ENCODE measurements at regions not wholly inside any gene's neighbourhood (a gene's known extent, or its start where the extent isn't known, plus 50 kb on each side); places are given as distances from the start of the nearest gene placed in this dataset.
"Not testable (repeated sequence)": the region's sequence is repeated elsewhere in the genome, so short reads cannot be mapped to it uniquely, and the experiment has no call there.

DNA sequence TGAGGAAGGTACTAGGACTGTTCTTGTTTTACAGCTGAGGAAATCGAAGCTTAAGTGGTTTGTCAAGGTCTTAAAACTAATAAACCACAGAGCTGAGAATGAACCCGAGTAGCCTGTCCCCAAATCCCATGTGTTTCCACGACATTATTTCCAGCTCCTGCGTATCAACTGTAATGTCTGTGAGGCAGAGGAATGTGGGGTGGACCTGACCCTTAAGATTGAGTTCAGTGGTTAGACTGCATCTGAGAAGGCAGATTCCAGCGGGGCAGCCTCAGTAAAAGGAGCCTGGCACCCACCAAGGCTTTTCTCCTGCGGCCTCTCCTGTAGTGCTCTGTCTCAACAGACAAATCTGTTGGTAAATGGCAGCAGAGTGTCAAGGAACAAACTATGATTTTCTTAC lies 81.9 kb upstream of the TMEM178A start:
- DNase-seq, result peak in 3 of 5 donors; percentile 44 to 76 (median 64)
- no peak overlapping the region for H3K9ac ChIP-seq (ENCODE audit: low read length in 3 of 3)

DNA sequence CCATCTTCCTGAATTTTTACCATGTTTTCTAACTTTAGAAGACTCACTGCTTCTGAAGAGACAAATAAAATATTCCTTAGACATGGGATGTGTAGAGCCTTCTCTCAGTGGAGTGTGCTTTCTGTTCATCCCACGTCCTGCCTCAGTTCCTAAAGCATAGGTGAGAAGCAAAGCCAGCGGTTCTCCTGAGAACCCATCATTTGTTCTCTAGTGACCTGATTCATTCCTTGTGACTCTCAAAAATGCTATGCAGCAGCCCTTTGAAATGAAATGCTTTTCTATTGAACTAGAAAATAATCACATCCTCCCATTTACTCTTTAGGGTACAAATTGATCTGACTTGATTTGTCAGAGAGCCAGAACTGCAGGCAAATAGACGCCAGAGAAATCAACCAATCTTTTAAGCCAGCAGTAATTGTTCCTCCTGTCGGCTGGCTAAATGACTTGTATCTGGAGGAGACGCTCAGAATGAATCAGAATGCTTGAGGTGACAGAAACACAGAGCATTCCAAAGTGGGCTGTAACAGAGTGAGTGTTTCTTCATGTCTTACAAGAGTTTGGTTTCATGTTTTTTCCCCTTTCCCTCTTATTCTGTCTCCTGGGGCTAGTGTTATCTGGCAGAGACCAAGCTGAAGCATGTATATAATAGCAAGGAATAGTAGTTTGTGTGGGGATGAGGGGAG lies 81.3 kb upstream of the TMEM178A start:
- TF ChIP-seq, protein P1, sequence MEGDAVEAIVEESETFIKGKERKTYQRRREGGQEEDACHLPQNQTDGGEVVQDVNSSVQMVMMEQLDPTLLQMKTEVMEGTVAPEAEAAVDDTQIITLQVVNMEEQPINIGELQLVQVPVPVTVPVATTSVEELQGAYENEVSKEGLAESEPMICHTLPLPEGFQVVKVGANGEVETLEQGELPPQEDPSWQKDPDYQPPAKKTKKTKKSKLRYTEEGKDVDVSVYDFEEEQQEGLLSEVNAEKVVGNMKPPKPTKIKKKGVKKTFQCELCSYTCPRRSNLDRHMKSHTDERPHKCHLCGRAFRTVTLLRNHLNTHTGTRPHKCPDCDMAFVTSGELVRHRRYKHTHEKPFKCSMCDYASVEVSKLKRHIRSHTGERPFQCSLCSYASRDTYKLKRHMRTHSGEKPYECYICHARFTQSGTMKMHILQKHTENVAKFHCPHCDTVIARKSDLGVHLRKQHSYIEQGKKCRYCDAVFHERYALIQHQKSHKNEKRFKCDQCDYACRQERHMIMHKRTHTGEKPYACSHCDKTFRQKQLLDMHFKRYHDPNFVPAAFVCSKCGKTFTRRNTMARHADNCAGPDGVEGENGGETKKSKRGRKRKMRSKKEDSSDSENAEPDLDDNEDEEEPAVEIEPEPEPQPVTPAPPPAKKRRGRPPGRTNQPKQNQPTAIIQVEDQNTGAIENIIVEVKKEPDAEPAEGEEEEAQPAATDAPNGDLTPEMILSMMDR (IDR thresholded peaks at IDR 0.05; ENCODE audit: borderline replicate concordance, extremely low read depth, insufficient read depth), result no peak
- no peaks in the 10 kb centered on the region for H3K4me1 ChIP-seq (ENCODE audit: control insufficient read depth in 2 of 3, insufficient read depth in 2 of 3, low read depth in 1 of 3, low read length in 3 of 3)

More for the DNA sequence above, 81.9 kb upstream of the TMEM178A start:
- TF ChIP-seq, protein P1 (IDR thresholded peaks at IDR 0.05; ENCODE audit: borderline replicate concordance, extremely low read depth, insufficient read depth), result no peak
- intact Hi-C loops (cut with DNase I), result no loop called here
- Histone ChIP-seq H3K9me3 (ENCODE audit: control insufficient read depth in 2 of 3, insufficient read depth in 1 of 3, low read length in 3 of 3) (no peaks in the 10 kb centered on the region), H3K4me3 (ENCODE audit: low read length in 3 of 3) (no peak overlapping the region), H3K36me3 (ENCODE audit: control insufficient read depth in 2 of 3, insufficient read depth in 3 of 3, low read length in 3 of 3) (no peaks in the 10 kb centered on the region), H3K27me3 (ENCODE audit: control insufficient read depth, insufficient read depth, low read length) (no peaks in the 10 kb centered on the region), H3K4me1 (ENCODE audit: control insufficient read depth in 2 of 3, insufficient read depth in 2 of 3, low read depth in 1 of 3, low read length in 3 of 3) (no peaks in the 10 kb centered on the region), H3K27ac (ENCODE audit: low read depth in 2 of 2, low read length in 2 of 2) (no peak overlapping the region)
- FAIRE-seq, result no peak

DNA sequence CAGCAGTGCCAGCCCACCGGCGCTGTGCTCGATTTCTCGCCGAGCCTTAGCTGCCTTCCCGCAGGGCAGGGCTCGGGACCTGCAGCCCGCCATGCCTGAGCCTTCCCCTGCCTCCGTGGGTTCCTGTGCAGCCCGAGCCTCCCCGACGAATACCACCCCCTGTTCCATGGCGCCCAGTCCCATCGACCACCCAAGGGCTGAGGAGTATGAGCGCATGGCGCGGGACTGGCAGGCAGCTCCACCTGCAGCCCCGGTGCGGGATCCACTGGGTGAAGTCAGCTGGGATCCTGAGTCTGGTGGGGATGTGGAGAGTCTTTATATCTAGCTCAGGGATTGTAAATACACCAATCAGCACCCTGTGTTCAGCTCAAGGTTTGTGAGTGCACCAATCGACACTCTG lies 80.2 kb upstream of the TMEM178A start:
- DNase-seq; H3K4me3 ChIP-seq (ENCODE audit: low read length in 3 of 3); FAIRE-seq; H3K27me3 ChIP-seq (ENCODE audit: control insufficient read depth, insufficient read depth, low read length); H3K4me1 ChIP-seq (ENCODE audit: control insufficient read depth in 2 of 3, insufficient read depth in 2 of 3, low read depth in 1 of 3, low read length in 3 of 3); H3K36me3 ChIP-seq (ENCODE audit: control insufficient read depth in 2 of 3, insufficient read depth in 3 of 3, low read length in 3 of 3); H3K9ac ChIP-seq (ENCODE audit: low read length in 3 of 3); H3K27ac ChIP-seq (ENCODE audit: low read depth in 2 of 2, low read length in 2 of 2); H3K9me3 ChIP-seq (ENCODE audit: control insufficient read depth in 2 of 3, insufficient read depth in 1 of 3, low read length in 3 of 3); intact Hi-C loops (cut with DNase I): not testable (repeated sequence)

More for the DNA sequence above, 81.3 kb upstream of the TMEM178A start:
- H3K9me3 ChIP-seq (ENCODE audit: control insufficient read depth in 2 of 3, insufficient read depth in 1 of 3, low read length in 3 of 3), result no peaks in the 10 kb centered on the region
- DNase-seq, result no peak
- no peaks in the 10 kb centered on the region for H3K36me3 ChIP-seq (ENCODE audit: control insufficient read depth in 2 of 3, insufficient read depth in 3 of 3, low read length in 3 of 3)
- intact Hi-C loops (cut with DNase I), result no loop called here
- FAIRE-seq, result no peak
- H3K4me3 ChIP-seq (ENCODE audit: low read length in 3 of 3), result no peak overlapping the region
- no peak overlapping the region for H3K27ac ChIP-seq (ENCODE audit: low read depth in 2 of 2, low read length in 2 of 2)
- no peak overlapping the region for H3K9ac ChIP-seq (ENCODE audit: low read length in 3 of 3)
- H3K27me3 ChIP-seq (ENCODE audit: control insufficient read depth, insufficient read depth, low read length), result no peaks in the 10 kb centered on the region

DNA sequence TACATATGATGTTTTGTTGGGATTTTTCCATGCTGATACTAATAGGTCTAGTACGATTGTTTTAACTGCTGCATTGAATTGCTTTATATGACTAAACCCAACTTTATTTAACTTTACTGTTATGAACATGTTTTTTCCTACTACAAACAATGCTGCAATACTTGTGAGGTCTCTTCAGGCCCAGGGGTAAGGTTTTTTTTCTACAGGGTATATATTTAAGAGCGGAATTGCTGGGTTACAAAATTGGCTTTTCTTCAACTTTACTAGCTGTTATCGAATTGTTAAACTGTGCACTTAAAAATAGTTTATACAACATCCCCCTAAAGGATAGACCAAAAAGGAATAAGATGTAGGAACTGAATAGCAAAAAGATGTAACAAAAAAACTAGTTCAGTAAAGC lies 78.5 kb upstream of the TMEM178A start:
- Histone ChIP-seq H3K4me1 (ENCODE audit: control insufficient read depth in 2 of 3, insufficient read depth in 2 of 3, low read depth in 1 of 3, low read length in 3 of 3) (no peaks in the 10 kb centered on the region), H3K27me3 (ENCODE audit: control insufficient read depth, insufficient read depth, low read length) (no peaks in the 10 kb centered on the region), H3K9me3 (ENCODE audit: control insufficient read depth in 2 of 3, insufficient read depth in 1 of 3, low read length in 3 of 3) (no peaks in the 10 kb centered on the region), H3K9ac (ENCODE audit: low read length in 3 of 3) (no peak overlapping the region), H3K36me3 (ENCODE audit: control insufficient read depth in 2 of 3, insufficient read depth in 3 of 3, low read length in 3 of 3) (no peaks in the 10 kb centered on the region), H3K4me3 (ENCODE audit: low read length in 3 of 3) (no peak overlapping the region), H3K27ac (ENCODE audit: low read depth in 2 of 2, low read length in 2 of 2) (no peak overlapping the region)
- intact Hi-C loops (cut with DNase I), result no loop called here
- no peak for DNase-seq
- TF ChIP-seq, protein P1 (IDR thresholded peaks at IDR 0.05; ENCODE audit: borderline replicate concordance, extremely low read depth, insufficient read depth), result no peak
- FAIRE-seq, result no peak

All from kidney (tissue), 13 donors.